HG02973 (cell line): ENCODE measurements at regions not wholly inside any gene's neighbourhood (a gene's known extent, or its start where the extent isn't known, plus 50 kb on each side); places are given as distances from the start of the nearest gene placed in this dataset.

Source experiments
- ATAC-seq: cut with Tn5 transposase; IDR thresholded peaks from one replicate; pipeline ENCODE4 v1.9.1; 2021; ENCODE audit warnings: moderate library complexity; ENCODE audit not compliant: unreplicated experiment

DNA sequence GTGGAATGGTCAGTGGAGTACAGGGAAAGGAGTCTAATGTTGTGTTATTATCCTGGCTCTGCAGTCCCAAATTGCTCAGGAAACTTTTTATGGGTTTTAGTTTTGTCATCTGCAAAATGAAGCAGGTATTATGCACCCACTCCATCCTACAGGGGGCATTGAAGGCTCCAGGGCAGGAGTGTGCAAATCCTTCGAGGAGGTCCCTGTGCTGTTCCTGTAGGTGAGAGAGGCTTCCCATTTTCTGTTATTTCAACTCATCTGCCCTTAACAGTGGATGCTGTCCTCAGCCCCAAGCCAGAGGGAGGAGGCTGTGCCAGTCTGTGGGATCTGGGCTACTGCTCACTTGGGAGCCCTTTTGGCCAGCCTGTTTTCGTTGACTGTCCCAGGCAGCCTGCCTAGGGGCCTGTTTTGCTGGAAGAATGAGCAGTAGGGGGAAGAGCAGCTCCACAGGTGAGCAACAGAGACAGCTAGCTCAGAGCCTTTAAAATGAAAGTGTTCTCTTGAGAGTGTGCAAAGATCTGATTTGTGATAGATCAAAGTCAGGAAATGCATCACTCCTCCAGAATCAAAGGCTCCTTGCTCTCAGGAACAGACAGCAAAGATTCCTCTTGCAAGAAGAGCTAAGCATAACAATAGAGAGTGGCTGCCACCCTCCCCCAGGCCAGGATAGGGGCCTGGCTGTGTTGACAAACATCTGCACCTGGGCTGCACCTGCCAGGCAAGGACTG, 317.6 kb upstream of the PROX1 start:
- ATAC-seq, result no peak

DNA sequence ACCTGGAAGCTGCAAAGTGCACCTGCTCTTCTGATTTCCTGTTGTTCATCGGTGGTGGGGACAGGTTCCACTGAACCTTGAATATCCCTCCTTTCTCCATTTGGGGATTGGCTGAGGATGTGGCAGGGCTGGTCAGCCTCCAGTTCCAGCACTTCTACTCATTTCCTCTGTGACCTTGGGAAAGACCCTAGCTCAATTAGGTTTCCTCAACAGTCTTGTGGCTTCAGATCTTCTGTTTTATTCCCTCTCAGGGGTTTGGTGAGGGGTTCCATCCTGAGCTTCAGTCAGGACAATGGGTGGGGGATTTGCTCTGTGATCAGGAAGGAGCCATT, 317.1 kb upstream of the PROX1 start:
- ATAC-seq, result no peak

DNA sequence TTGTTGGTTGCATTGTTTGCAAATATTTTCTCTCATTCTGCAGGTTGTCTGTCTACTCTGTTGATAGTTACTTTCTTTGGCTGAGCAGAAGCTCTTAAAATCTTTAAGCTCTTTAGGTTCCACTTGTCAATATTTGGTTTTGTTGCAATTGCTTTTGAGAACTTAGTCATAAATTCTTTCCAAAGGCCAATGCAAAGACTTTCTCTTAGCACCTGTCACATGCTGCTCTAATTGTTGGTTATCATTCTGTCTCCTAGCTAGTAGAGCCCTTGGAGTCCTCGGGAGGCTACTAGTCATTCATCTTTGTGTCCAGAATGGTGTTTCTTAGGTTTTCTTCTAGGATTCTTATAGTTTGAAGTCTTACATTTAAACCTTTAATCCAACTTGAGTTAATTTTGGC, 312.7 kb upstream of the PROX1 start:
- no peak for ATAC-seq

DNA sequence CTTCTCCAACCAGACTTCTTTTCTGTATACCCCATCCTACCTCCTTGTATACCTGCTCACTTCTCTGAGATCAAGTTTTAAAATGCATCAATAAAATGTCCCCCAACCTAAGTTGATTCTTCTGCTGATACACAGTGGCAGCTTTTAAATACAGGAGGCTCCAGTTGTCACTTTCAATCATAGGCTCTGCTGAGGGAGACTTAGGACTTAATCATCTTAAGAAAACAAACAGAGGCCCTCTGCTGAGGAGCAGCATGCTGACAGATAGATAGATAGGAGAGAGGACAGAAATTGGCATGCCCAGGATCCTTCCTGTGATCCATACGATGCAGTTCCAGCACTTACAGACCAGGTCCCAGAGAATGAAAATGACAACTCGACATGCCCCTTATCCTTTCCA, 311.0 kb upstream of the PROX1 start:
- ATAC-seq, result no peak

DNA sequence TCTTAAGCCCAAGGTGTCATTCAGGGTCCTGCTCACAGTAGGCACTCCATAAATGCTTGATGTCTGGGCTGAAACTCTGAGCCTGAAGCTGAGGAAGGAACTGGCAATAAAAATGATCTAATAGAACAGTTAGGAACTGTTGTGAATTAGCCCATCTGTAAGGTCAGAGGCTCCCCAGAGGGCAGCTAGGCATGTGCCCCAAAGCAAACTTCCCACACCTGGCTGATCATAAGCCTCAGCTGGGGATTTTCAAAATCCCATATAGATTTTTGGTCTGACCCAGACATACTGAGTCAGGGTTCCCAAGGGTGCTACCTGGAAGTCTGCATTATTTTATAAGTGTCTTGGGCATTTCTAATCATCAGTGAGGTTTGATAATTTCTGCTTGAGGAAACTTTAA, 309.4 kb upstream of the PROX1 start:
- ATAC-seq, result no peak

DNA sequence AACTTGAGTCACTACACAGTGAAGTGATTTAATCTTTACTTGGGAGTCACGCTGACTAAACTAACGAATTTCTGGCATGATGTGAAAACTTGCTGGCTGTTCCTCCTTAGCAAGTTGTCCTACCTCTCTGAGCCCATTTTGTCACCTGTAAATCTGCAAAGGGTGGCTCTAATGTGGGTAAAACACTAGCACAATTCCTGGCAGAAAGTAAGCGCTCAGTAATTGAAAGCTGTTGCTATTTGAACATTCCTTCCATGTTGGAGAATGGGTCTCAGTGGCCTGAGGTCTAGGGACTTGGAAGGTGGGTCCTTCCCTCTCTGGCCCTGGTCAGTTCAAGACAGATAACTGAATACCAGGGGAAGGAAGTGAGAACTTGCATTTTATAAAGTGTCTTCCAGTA, 309.0 kb upstream of the PROX1 start:
- no peak for ATAC-seq

DNA sequence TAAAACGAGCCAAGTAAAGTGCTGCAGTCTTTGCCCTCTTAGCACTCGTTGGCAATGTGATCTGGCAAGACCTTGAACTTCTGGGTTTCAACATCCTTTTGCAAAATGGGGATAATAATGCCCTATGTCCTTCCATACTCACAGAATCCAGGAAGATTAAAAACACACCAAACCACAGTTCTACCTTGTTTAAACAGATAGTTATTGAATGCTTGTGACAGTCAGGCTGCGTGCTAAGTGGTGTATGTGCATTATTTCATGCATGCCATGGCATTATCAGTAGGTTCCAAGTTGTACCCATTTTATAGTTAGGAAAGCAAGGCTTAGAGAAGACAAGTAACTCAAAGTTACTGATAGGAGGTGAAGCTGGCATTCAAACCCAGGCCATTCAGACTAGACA, 308.6 kb upstream of the PROX1 start:
- ATAC-seq, result no peak

DNA sequence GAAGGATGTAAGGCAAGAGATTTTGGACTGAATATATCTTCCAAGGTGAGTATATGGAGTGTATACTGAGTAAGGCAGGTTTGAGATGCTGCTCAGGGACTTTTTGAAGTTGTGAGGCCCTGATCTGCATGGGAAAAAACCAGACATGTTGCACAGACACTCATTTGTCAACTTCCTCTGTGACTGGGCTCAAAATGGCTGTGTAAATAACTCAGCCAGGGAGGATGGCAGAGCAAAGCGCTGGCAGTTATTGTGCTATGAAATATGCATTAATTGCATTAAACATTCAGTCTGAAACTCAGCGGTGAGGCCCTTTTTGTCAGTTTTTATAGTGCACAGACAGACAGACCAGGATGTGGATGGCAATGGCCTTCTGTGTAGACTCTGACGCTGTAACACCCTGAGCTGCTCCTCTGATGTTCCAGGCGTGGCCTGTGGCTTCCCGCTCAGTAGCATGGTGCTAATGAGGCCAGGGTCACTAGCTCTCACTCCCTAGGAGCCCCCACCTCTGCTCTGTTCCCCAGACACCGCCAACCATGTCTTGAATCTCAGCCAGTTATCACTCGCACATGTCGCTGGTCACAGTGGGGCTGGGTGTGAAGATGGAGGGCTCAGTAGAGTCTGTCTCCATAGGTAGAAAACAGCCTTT, 307.0 kb upstream of the PROX1 start:
- ATAC-seq, result no peak

DNA sequence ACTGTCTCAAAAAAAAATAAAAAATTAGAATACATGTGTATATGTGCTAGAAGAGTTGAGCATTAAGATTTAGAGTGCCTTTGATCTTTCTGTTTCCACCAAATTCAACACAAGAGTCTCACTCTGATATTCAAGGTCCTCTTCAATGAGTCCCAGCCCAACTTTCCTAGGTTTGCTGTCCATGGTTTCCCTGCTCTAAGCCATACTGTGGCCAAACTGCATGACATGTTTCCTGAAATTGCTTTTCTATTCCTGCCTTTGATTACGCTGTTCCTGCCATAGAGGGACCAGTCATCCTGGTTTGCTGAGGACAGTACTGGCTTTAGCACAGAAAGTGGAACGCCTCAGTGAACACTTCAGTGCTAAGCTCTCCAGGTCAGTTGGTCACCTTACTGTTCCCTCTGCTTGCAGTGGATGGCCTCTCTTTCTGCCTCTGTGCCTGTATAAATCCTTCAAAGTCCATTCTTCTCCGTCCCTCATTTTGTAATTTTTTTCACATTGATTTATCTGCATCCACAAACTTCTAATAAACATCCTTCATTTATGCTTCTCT, 305.9 kb upstream of the PROX1 start:
- no peak for ATAC-seq

DNA sequence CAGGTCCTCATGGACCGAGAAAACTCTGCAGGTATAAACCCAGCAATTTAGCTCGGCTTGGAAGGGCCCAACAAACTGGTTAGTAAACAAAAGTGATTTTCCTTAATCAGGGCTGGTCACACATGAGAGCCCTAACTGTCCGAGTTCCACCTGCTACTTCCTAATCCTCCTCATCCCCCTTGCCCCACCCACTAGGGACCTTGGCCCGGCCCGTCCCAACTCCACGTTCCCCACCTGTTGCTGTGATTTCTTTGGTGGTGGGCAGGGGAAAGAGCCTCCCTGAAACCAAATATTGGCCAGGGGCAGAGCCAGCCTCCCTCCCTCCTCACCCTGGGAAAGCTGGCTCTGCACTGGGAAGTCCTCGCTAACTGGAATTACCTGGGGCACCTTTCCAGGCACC, 304.2 kb upstream of the PROX1 start:
- ATAC-seq, result no peak

DNA sequence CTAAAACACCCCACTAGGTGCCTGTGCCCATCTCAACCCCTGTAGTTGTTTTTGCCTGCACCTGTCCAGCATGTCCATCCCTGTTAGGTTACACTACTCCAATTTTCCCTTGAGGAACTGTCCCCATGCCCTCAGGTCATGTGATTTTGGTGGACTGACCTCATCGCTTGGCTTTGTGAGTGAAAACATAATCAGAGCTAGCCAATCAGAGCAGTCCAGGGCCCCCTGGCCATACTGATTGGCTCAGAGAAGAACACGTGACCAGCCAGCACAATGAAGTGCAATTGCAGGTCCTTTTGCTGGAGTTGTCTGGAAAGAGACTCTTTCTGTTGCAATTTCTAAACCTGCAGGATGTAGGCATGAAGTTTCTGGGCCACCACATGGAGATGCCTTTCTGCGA, 303.3 kb upstream of the PROX1 start:
- ATAC-seq, result no peak

DNA sequence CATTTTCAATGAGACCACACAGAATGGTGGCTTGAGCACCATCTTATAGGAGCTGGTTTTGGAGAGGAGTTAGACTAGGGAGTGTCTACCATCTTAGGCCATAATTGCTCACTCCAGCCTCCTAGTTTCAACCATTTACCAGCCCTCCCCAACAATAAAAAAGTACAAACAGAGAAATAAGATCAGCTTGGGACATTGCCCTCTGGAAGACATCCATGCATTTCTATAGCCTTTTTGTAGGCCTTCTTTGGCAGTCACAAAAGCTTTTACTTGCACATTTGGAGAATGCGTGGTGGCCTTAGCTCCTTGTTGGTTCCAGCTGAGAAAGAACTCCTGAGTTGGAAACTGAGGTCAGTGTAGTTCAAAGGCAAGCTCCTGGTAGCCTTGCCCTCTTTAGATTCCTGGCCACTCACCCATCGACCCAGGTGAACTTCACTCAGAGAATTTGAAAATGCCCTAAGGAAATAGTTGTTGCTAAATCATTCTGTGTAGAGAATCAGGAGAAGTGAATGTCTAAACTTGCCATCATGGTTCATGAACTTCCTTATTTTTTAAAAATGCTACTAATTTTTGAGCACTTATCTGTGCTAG, 301.7 kb upstream of the PROX1 start:
- no peak for ATAC-seq

DNA sequence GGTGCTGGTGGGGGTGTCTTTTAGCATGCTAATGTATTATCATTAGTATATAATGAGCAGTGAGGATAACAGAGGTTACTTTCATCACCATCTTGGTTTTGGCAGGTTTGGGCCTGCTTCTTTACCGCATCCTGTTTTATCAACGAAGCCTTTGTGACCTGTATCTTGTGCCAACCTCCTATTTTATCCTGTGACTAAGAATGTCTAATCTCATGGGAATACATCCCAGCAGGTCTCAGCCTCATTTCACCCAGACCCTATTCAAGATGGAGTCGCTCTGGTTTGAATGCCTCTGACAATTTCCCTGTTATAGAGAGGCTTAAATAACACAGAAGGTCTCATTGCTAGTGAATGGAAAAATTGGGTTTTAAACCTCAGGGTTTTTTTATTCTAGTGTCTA, 300.8 kb upstream of the PROX1 start:
- no peak for ATAC-seq

DNA sequence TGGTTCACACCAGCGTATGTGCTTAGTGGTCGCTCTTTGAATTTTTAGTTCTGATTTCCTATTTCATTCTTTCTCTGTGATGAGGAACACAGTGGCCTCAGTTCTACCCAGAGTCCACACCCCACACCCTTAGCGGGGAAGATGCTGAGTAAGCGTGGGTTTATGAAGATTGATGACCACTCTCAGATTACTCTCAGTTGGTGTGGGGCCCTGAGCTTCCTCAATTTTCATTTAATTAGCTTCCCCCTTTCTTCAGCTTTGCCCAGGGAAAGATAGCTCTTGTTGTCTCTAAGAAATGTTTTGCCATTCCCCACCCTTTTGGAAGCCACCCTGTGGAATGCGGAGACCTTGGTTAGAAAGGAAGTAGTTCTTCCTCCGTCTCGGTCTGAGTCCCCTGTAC, 299.9 kb upstream of the PROX1 start:
- no peak for ATAC-seq

DNA sequence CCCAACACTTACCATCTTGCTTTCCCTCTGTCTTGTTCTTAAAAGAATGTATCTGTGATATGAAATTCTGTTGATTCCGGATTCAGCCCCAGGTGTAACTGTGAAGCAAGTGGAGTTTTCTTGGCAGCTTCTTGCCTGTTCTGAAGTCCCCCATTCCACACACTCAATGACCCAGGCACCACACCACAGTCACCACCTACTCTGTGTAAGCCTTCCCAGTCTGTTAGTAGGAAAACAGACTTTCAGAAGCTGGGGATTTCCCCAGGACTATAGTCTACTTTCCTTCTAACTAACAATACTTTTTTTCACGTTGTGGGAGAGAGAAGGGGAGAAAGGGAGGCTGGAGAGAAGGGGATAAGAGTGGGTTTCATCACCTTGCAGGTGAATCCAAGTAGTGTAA, 299.1 kb upstream of the PROX1 start:
- no peak for ATAC-seq

DNA sequence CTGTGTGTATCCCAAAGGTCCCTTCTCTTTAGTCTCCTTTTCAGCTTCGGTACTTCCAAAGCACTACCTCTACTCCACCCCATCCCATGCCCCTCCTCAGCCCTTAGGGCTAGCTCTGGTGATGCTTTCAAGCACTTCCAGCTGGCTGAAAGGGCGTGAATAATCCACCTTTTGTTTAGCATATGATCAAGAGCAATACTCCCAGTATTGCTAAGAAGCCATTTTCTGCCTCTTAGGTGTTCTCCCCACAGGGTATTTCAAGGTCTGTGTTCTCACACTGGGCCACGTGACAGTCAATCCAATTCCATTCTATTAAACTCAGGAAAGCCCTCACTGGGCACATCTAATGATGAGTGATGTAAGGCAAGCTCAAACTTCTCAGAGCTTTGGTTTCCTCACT, 298.5 kb upstream of the PROX1 start:
- no peak for ATAC-seq

DNA sequence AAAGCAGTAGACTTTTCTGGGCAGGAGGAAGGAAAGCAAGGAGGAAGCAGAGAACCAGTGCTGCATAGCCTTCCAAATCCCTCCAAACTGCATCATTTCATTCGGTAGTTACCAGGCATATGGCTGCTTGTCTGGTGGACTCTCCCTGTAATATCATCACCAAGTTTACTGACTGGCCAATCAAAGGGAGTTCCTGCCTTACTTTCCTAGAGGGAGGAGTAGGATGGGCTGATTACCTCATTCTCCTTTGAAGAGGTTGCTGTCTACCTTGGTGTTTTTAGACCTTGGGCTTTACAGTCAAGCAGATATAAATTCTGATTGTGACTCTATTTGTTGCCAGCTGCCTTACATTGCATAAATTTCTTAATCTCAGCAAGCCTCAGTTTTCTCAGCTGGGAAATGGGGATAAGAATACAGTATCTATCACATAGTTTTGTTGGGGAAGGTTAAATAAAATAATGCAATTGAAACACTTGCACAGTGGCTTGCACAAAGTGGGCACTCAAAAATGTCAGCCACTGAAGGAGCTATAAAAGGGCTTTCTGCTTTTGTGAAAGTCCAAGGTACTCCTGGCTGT, 297.3 kb upstream of the PROX1 start:
- ATAC-seq, result no peak

DNA sequence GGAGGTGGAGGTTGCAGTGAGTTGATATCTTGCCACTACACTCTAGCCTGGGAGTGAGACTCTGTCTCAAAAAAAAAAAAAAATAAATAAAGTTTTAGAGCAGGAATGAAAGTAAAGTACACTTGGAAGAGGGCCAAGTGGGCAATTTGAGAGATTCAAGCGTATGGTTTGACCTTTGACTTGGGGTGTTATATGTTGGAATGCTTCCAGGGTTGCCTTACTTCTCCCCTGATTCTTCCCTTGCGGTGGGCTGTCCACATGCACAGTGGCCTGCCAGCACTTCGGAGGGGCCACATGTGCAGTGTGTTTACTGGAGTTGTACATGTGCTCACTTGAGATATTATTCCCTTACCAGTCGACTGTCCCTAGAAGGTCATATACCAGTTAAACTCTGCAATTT, 295.5 kb upstream of the PROX1 start:
- ATAC-seq, result no peak

DNA sequence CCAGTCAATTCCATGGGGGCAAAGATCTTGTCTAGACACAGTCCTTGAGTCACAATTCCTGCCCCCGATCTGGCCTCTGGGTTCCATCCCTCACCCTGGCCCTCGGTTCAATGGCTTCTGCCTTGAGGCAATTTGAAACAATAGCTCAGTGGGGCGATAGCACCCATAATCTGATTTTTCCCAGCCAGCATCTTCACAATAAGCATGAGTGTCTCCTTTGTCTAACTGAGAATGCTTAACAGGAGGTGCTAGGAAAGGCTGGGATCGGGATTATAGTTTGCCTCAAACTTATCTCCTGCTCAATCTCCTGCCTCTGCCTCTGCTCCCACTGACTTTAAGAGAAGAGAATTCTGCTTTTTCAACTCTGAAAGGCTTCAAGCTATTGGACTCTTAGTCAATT, 293.9 kb upstream of the PROX1 start:
- ATAC-seq, result no peak

DNA sequence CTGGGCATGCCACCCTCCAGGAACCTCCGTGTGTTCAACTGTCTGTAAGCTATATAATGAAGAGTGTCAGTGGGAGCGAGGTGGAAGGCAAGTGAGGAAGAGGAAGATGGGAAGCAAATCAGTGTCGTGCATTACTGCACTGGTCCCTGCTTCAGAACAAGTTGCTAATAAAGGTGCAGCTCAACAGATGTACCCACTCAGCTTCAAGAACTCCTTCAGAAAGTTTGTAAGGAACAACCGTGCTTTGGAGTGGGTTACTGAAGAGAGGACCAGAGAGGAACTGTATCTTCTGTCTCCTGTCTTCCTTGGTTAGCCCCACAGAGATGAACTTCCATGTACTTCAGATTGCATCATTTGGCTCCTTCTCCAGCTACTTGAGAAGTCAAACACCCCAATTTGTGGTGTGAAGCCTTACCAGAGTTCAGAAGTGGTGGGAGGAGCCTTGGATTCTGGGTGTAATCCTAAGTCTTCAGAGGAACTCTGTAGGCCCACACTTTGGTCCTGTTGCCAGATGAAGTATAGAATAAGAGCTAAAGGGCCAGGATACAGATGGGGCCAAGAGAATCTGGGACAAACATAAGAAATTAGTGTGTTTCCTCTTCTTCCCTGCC, 290.5 kb upstream of the PROX1 start:
- ATAC-seq, result no peak

DNA sequence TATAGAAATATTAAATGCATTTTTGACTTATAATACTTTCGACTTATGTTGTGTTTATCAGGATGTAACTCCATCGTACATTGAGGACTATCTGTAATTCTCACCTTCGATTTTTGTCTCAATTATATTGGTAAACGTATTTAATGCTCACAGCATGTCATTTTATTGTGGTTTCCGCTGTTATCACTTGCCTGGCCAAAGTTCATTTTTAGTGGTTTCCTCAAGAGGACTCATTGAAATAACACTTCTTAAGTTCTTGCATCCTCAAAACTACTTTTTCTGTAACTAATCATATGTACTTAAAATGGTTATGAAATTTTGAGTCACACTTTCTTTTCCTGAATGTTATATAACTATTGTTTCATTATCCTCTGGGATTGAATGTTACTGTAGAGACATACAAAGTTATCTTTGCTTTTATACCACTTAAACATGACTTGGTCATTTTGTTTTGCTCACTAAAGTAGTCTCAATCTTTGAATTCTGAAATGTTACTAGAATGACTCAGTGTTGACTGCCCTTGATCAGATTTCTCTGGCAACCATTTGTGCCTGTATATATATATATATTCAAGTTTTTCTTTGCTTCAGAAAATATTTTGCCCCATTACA, 289.6 kb upstream of the PROX1 start:
- ATAC-seq, result no peak
